IMR-90 (cell line): ENCODE measurements at regions not wholly inside any gene's neighbourhood (a gene's known extent, or its start where the extent isn't known, plus 50 kb on each side); places are given as distances from the start of the nearest gene placed in this dataset.

Experiments
- ATAC-seq: fragments of 200-7000 bp; cut with Tn5 transposase; 2 replicates; pipeline ENCODE4 v1.9.1; 2020; ENCODE audit warnings: low read depth, mild to moderate bottlenecking, moderate library complexity
- BruUV-seq: library from RNA; stranded (reverse); fragments of 400-500 nt; replicated peaks from 2 replicates; lab custom pipeline; 2021; lab: Mats Ljungman, UMichigan
- CTCF ChIA-PET: fragments of 300-600 bp; formaldehyde crosslinking; extraction: SDS; loops from one replicate; lab custom pipeline; 2021; ENCODE audit warnings: antibody characterized with exemption; lab: Yijun Ruan, JAX
- POLR2A ChIA-PET: fragments of 300-600 bp; sonication (Branson Sonifier 250); formaldehyde crosslinking; loops from one replicate; lab custom pipeline; 2022; ENCODE audit warnings: antibody characterized with exemption; ENCODE audit not compliant: unreplicated experiment; lab: Charles Lee
- DNase-seq: peaks from one replicate; pipeline ENCODE4 v3.0.0; 2013
- H2AFZ ChIP-seq: replicated peaks from 2 replicates; pipeline ENCODE3; 2013; ENCODE audit warnings: low read length, mild to moderate bottlenecking; ENCODE audit not compliant: poor library complexity
- H2AK5ac ChIP-seq: 2 replicates; pipeline ENCODE4 v1.6.1; 2013; ENCODE audit warnings: low read depth, low read length, inconsistent platforms
- H2AK9ac ChIP-seq: replicated peaks from 2 replicates; pipeline ENCODE3; 2013; ENCODE audit warnings: mild to moderate bottlenecking, low read depth, low read length, moderate library complexity; ENCODE audit not compliant: poor library complexity
- H2BK120ac ChIP-seq: 2 replicates; pipeline ENCODE4 v1.6.1; 2013; ENCODE audit warnings: low read depth, low read length, inconsistent platforms
- H2BK15ac ChIP-seq: 3 replicates; pipeline ENCODE4 v1.6.1; 2013; ENCODE audit warnings: low read depth, low read length, inconsistent platforms
- H2BK20ac ChIP-seq: 2 replicates; pipeline ENCODE4 v1.6.1; 2013; ENCODE audit warnings: low read depth, mild to moderate bottlenecking, inconsistent platforms, low read length, moderate library complexity
- H2BK5ac ChIP-seq: 2 replicates; pipeline ENCODE4 v1.6.1; 2013; ENCODE audit warnings: mild to moderate bottlenecking, low read depth, low read length, inconsistent platforms; ENCODE audit not compliant: poor library complexity, severe bottlenecking
- H3K14ac ChIP-seq: replicated peaks from 2 replicates; pipeline ENCODE4 v1.6.1; 2013; ENCODE audit warnings: low read depth, low read length, inconsistent platforms
- H3K18ac ChIP-seq: 2 replicates; pipeline ENCODE4 v1.6.1; 2013; ENCODE audit warnings: low read depth, low read length, control low read depth
- H3K23ac ChIP-seq: 2 replicates; pipeline ENCODE4 v1.6.1; 2013; ENCODE audit warnings: low read depth, low read length, inconsistent platforms
- H3K27ac ChIP-seq: 2 replicates; pipeline ENCODE4 v1.5.1; 2013; ENCODE audit warnings: mild to moderate bottlenecking, control low read depth, low read length; ENCODE audit not compliant: insufficient read depth
- H3K27me3 ChIP-seq: 2 replicates; pipeline ENCODE4 v1.6.1; 2013; ENCODE audit warnings: low read length; ENCODE audit not compliant: control insufficient read depth, insufficient read depth
- H3K36me3 ChIP-seq: 2 replicates; pipeline ENCODE4 v1.6.1; 2013; ENCODE audit warnings: low read length, mixed read lengths; ENCODE audit not compliant: control insufficient read depth, insufficient read depth
- H3K4ac ChIP-seq: 2 replicates; pipeline ENCODE4 v1.6.1; 2013; ENCODE audit warnings: low read depth, low read length, inconsistent platforms
- H3K4me1 ChIP-seq: 2 replicates; pipeline ENCODE4 v1.6.1; 2013; ENCODE audit warnings: low read length, mixed read lengths; ENCODE audit not compliant: control insufficient read depth, insufficient read depth
- H3K4me2 ChIP-seq: 2 replicates; pipeline ENCODE4 v1.6.1; 2013; ENCODE audit warnings: low read depth, mild to moderate bottlenecking, control low read depth, low read length, moderate library complexity
- H3K4me3 ChIP-seq: 2 replicates; pipeline ENCODE4 v1.5.1; 2013; ENCODE audit warnings: low read depth, mild to moderate bottlenecking, control low read depth, low read length, moderate library complexity; ENCODE audit not compliant: insufficient read depth
- H3K56ac ChIP-seq: 2 replicates; pipeline ENCODE4 v1.6.1; 2013; ENCODE audit warnings: low read length, inconsistent platforms; ENCODE audit not compliant: insufficient read depth; ENCODE audit errors: extremely low read depth
- H3K79me1 ChIP-seq, 2 experiments: 2 replicates each; pipeline ENCODE4 v1.6.1; 2013; ENCODE audit warnings: low read length in 2 of 2, inconsistent platforms in 1 of 2, low read depth in 1 of 2
- H3K9ac ChIP-seq: 2 replicates; pipeline ENCODE4 v1.6.1; 2013; ENCODE audit warnings: low read depth, low read length, control low read depth
- H3K9me1 ChIP-seq: 2 replicates; pipeline ENCODE4 v1.6.1; 2013; ENCODE audit warnings: low read length, inconsistent platforms; ENCODE audit not compliant: insufficient read depth
- H3K9me3 ChIP-seq: 2 replicates; pipeline ENCODE4 v1.6.1; 2013; ENCODE audit warnings: low read length; ENCODE audit not compliant: control insufficient read depth, insufficient read depth
- H4K20me1 ChIP-seq: 2 replicates; pipeline ENCODE4 v1.6.1; 2013; ENCODE audit warnings: low read length, inconsistent platforms; ENCODE audit not compliant: insufficient read depth
- H4K5ac ChIP-seq: 2 replicates; pipeline ENCODE4 v1.6.1; 2013; ENCODE audit warnings: mild to moderate bottlenecking, low read depth, low read length, control low read depth
- H4K8ac ChIP-seq, 2 experiments: 2 replicates each; pipeline ENCODE4 v1.6.1; 2013; ENCODE audit warnings: low read depth in 2 of 2, low read length in 2 of 2, control low read depth in 1 of 2, inconsistent platforms in 1 of 2
- H4K91ac ChIP-seq: 2 replicates; pipeline ENCODE4 v1.6.1; 2013; ENCODE audit warnings: low read depth, low read length, inconsistent platforms; ENCODE audit not compliant: insufficient read depth
- CHD1 ChIP-seq: IDR thresholded peaks from 2 replicates; pipeline ENCODE4 v1.6.1; 2012; ENCODE audit warnings: low read depth, low read length, improper control_type of control experiment
- MXI1 ChIP-seq: IDR thresholded peaks from 2 replicates; pipeline ENCODE4 v1.6.1; 2012; ENCODE audit warnings: low read depth, mild to moderate bottlenecking, low read length, moderate library complexity, borderline replicate concordance
- POLR2A ChIP-seq: IDR thresholded peaks from 2 replicates; pipeline ENCODE4 v1.6.1; 2012; ENCODE audit warnings: mild to moderate bottlenecking, low read depth, low read length
- SMC3 ChIP-seq: fragments of 150-350 bp; IDR thresholded peaks from 2 replicates; pipeline ENCODE4 v1.6.1; 2016; ENCODE audit warnings: low read depth, mild to moderate bottlenecking, antibody characterized with exemption, low read length, moderate library complexity
- WGBS, 2 experiments: methylation state at CpG; one replicate each; pipeline versions ENCODE4 v1.1.5 to v1.1.7; 2013; ENCODE audit warnings: missing lambda C conversion rate in 2 of 2; ENCODE audit not compliant: insufficient read length in 1 of 2; ENCODE audit errors: extremely low coverage in 2 of 2; 5-methylcytosine and 5-hydroxymethylcytosine counted together
- dilution Hi-C: fragments of 300-500 bp; cut with HindIII; formaldehyde crosslinking; loops from one replicate; pipeline ENCODE4 v1.14.3; 2018; ENCODE audit warnings: low sequenced_read_pairs; ENCODE audit not compliant: unreplicated experiment
- in situ Hi-C: fragments of 300-500 bp; cut with MboI; formaldehyde crosslinking; loops from 3 replicates; pipeline ENCODE4 v1.14.3; 2019; ENCODE audit warnings: low sequenced_read_pairs, inconsistent platforms, mixed read lengths
- intact Hi-C: fragments of 100-400 bp; cut with micrococcal nuclease; formaldehyde crosslinking; loops from 2 replicates; pipeline ENCODE4 v1.10.0; 2022
- TF ChIP-seq, protein P1 (sequence below): conservative IDR thresholded peaks from 2 replicates; pipeline ENCODE4 v1.5.1; 2012; ENCODE audit warnings: mild to moderate bottlenecking, low read depth, low read length, improper control_type of control experiment

DNA sequence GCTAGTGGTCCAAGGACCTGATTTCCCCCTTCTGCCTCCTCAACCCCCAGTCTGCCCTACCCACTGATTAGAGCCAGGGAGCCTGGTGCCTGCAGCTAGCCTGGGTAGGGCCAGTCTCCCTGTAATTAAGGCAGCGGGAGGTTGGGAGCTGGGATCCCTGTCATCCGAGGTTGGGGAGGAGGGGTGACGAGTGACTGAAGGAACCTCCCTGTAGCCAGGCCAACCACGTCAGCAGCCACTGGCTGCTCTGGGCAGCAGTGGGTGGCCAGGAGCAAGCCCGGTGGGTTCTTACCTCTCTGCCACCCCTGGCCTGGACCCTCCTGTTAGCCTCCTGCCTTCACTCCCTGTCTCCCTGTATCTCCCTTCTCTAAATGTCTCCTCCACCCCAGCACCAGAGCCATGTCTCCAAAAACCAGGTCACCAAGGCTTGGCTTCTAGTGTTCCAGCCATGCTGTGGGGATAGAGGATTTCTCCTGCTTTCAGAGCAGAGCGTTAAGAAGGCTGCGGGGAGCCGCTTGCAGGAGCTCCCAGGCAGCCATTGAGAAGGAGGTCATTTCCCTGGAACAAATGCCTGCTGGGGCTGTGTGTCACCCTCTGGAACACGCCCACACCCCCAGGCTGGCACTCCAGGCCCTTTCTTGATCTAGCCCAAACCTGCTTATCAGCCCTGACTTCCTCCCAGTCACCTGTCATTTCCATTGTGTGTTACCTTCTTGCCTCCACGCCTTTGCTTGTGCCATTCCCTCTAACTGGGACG, 65.0 kb upstream of the GGTA1 start:
- Histone ChIP-seq H4K91ac (no peak overlapping the region; the same call in 1 of the 2 replicates), H3K27me3 (no peaks in the 10 kb centered on the region), H3K56ac (no peak overlapping the region), H3K4me2 (no peak overlapping the region), H2BK120ac (no peak overlapping the region), H3K36me3 (no peaks in the 10 kb centered on the region), H2BK5ac (no peak overlapping the region), H2AK9ac (no peak overlapping the region), H3K79me1 (peaks cover 0 to 19% of the 10 kb centered on the region in 2 experiments; a peak in 2 of 4 replicates), H4K8ac (no peak overlapping the region), H2BK20ac (no peak overlapping the region), H3K9me3 (no peaks in the 10 kb centered on the region), H3K4me1 (peaks cover 30% of the 10 kb centered on the region), H2AFZ (peak overlapping the region; percentile 34), H2AK5ac (peak overlapping the region; percentile 49; the same call in 1 of the 2 replicates), H3K9ac (no peak overlapping the region), H3K4ac (no peak overlapping the region), H3K23ac (no peak overlapping the region), H3K14ac (no peak overlapping the region), H4K5ac (no peak overlapping the region), H4K20me1 (no peaks in the 10 kb centered on the region; the same call in 1 of the 2 replicates), H3K9me1 (peaks cover 9% of the 10 kb centered on the region), H3K18ac (no peak overlapping the region), H3K4me3 (no peak overlapping the region), H3K27ac (no peak overlapping the region), H2BK15ac (no peak overlapping the region)
- dilution Hi-C loops (no loop called here), intact Hi-C loops (no loop called here), in situ Hi-C loops (no loop called here)
- POLR2A ChIA-PET, result no interaction called here
- CTCF ChIA-PET, result no interaction called here
- no TSS peak for BruUV-seq
- no peak for ATAC-seq
- no peak for TF ChIP-seq CHD1
- TF ChIP-seq, protein P1, sequence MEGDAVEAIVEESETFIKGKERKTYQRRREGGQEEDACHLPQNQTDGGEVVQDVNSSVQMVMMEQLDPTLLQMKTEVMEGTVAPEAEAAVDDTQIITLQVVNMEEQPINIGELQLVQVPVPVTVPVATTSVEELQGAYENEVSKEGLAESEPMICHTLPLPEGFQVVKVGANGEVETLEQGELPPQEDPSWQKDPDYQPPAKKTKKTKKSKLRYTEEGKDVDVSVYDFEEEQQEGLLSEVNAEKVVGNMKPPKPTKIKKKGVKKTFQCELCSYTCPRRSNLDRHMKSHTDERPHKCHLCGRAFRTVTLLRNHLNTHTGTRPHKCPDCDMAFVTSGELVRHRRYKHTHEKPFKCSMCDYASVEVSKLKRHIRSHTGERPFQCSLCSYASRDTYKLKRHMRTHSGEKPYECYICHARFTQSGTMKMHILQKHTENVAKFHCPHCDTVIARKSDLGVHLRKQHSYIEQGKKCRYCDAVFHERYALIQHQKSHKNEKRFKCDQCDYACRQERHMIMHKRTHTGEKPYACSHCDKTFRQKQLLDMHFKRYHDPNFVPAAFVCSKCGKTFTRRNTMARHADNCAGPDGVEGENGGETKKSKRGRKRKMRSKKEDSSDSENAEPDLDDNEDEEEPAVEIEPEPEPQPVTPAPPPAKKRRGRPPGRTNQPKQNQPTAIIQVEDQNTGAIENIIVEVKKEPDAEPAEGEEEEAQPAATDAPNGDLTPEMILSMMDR, result no peak
- no peak for TF ChIP-seq MXI1
- TF ChIP-seq SMC3, result no peak
- TF ChIP-seq POLR2A, result no peak
- WGBS, 2 experiments, result 86% methylated on average over 3 of the region's 11 CpGs; no CpG with 5 or more reads in 1 of the 2 experiments
- DNase-seq, result no peak
